GM18519 (cell line): ENCODE measurements at regions not wholly inside any gene's neighbourhood (a gene's known extent, or its start where the extent isn't known, plus 50 kb on each side); places are given as distances from the start of the nearest gene placed in this dataset.
"Not testable (repeated sequence)": the region's sequence is repeated elsewhere in the genome, so short reads cannot be mapped to it uniquely, and the experiment has no call there.

Source experiments
- ATAC-seq: cut with Tn5 transposase; IDR thresholded peaks from one replicate; pipeline ENCODE4 v1.9.1; 2021; ENCODE audit warnings: mild to moderate bottlenecking, moderate library complexity; ENCODE audit not compliant: unreplicated experiment, low FRiP score

DNA sequence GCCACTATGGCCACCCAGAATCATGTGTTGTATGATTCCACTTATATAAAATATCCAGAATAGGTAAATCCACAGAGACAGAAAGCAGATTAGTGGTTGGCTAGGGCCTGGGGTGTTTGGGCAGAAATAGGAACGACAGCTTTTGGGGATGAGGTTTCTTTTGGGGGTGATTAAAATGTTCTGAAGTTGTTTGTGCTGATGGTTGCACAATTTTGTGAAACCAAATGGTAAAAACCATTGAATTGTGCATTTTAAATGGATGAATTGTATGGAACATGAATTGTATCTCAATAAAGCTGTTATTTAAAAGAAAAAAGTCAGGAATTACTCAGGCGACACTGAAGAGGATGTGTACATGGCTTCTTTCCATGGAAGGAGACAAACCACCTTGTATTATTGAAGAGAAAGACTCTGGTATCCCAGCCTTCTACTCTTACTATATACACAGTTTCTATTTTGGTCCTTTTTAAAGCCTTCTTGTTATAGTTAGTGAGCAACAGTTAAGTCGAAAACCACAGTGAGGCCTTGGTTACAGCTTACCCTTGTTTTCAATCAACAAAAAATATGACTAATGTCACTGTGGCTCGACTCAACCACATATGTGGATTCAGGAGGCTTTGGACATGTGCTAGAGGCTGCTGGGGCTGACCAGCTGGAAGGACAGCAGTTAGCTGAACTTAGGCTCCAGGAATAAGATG lies 57.1 kb upstream of the KMT2E start:
- peak; percentile 95 for ATAC-seq

DNA sequence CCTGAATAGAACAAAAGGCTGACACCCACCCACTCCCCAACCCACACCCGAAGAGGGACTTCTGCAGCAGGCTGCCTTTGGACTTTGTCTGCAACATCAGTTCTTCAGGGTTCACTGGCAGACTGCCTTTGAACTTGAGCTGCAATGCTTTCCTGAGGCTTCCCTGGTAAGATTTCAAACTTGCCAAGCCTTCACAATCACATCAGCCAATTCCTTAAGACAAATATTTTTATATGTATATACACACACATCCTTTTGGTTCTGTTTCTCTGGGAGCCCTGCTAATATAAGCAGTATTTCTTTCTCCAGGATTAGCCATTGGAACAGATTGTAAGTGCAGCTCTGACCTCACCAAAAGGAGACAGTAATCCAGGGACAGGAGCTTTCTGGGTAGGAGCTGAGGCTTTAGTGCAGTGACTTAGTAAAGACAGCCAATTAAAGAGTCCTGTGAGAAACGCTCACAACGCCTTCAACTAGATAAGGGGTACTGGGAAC lies 55.6 kb upstream of the KMT2E start:
- ATAC-seq, result no peak

DNA sequence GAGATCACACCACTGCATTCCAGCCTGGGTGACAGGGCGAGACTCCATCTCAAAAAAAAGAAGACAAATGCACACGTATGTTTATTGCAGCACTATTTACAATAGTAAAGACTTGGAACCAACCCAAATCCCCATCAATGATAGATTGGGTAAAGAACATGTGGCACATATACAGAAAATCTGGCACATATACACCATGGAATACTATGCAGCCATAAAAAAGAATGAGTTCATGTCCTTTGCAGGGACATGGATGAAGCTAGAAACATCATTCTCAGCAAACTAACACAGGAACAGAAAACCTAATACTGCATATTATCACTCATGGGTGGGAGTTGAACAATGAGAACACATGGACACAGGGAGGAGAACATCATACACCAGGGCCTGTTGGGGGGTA lies 54.5 kb upstream of the KMT2E start:
- not testable (repeated sequence) for ATAC-seq

DNA sequence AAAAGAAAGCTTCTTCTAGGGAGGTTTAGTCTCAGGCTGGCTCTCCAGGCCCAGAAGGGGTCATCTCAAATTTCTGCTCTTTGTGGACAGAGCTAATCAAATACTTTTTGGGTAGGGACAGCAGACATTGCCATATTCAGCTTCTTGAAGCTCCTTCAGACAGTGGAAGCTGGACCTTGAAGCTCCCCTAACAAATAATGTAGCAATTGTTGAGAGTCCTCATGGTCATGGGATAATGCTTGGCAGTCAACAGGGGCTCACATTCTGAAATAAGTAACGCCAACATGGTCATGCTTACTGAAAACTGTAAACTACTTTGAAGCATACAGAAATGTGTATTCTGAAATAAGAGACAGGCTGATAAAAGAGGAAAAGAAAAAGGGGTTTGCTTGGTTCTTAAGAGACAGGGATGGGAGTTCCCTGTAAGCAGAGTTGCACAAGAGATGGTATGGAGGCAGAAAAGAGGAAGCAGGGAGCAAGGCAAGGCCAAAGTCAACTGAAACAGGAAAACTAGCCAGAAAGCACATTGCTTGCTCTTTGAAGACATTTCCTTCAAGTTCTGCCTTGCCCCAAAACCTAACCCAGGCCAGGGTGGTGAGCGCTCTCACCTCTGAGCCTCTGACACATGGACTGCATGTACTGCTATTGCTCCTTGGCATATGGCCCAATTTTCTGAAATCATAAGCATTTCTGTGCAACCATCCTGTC lies 53.1 kb upstream of the KMT2E start:
- no peak for ATAC-seq

DNA sequence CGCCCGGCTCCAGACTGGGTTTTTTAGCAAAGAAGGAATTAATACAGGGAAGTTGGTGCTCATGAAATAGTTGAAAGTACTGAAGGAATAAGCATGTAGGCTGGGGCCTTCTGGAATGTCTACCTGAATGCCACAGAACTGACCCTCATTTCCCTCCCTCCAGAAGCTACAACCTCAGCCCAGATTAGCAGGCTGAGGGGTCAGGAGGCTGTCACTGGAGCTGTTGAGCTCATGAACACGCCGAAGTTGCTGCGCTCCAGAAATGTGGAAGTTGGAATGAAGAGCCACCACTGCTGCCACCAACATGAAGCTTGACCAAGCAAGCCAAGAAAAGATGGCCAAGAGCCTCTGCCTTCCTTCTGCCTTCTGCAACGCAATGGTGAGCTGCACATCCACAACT lies 52.2 kb upstream of the KMT2E start:
- no peak for ATAC-seq

DNA sequence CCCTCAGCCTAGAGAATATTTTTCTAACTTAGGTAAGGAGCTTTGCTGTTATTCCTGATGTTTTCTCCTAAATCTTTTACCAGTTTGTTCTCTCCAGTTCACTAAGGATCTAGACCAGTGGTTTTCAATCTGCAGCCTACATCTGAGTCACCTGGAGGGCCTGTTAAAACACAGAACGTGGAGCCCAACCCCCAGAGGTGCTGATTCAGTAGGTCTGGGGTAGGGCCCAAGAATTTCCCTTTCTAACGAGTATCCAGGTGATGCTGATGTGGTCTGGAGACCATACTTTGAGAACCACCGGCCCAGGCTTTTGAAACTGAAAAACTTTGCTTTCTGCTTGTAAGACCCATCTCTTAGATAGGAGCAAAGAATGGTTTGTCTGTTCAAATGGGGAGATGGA lies 51.2 kb upstream of the KMT2E start:
- ATAC-seq, result no peak

DNA sequence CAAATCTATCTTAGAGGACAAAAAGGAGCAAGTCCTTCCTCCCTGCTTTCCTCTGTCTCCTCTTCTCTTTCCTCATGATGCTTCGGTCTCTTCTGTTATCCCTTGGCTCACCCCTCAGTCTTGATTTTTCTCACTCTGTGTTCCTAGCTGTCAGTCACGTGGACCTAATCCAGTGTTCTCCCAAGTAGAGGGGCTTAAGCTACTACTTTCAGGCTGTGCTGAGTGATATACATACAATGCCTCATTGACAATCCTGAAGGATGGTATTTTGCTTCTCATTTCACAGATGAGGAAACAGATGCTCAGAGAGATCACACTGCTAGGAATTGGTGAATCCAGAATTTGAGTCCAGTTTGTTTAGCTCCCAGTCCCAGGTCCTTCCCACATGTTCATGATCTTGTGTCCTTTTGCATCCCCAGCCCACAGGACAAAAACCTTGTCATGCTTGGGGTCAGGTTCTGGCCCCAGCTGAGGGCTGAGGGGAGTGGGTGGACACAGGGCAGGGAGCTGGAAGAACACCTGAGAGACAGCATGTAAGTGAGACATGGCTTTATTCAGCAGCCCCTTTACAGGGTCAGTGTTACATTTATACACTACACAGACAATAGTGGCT lies 50.5 kb upstream of the KMT2E start:
- no peak for ATAC-seq

DNA sequence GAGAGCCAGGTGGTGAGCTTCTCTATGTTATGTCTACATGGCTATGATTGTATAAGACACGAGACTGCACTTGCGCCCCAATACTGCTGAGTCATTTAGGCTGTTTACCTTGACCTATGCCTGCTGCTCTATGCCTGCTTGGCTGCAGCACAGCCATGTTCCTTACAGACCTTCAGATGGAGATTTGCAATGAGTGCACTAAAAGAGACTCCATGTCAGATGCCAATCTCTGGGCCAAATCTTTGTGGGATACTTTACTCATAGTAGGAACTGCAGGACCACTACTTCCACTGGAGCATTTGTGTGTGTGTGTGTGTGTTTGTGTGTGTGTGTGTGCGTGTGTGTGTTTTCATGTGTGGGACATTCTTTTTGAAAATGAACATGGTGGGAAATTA lies 50.0 kb upstream of the KMT2E start:
- no peak for ATAC-seq
